ENCODE measurements at regions not wholly inside any gene's neighbourhood (a gene's known extent, or its start where the extent isn't known, plus 50 kb on each side); places are given as distances from the start of the nearest gene placed in this dataset.

DNA sequence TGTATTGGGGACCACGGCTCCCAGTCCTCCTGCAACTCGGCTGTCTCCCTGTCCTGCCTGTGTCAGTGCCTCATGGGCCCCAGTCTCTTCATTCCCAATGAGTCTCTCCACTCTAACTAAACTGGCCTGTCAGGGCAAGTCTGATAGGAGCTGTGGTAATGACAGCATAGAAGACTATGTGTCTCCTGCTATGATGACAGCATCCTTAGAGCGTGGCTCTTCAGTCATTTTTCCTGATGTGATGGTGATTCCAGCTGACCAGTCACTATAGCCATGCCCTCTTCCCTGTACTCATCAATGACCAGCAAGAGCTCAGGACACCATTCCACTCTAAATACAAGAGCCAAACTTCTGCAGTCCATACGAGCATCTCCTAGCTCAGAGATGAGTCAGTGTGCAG lies 339.8 kb downstream of the PCNX1 start:
- no peak for TF ChIP-seq POLR2AphosphoS5 (IDR thresholded peaks at IDR 0.05)
- no peak for TF ChIP-seq POLR2A (IDR thresholded peaks at IDR 0.05)

Measured in stomach (tissue), 4 donors.